Nephron progenitor cell (in vitro differentiated cells): ENCODE measurements at regions not wholly inside any gene's neighbourhood (a gene's known extent, or its start where the extent isn't known, plus 50 kb on each side); places are given as distances from the start of the nearest gene placed in this dataset.
A peak's percentile ranks its signal among the peaks of the same experiment; 100 is the strongest.

Source experiments
- DNase-seq: peaks from one replicate; pipeline ENCODE4 v3.0.0; 2021
- H3K27ac Mint-ChIP-seq: 2 replicates; pipeline ENCODE4 v1.8.0; 2021; ENCODE audit warnings: mild to moderate bottlenecking, moderate library complexity, mixed read lengths
- H3K27me3 Mint-ChIP-seq: 2 replicates; pipeline ENCODE4 v1.8.0; 2021; ENCODE audit warnings: mild to moderate bottlenecking, low read depth, mixed read lengths; ENCODE audit not compliant: poor library complexity
- H3K36me3 Mint-ChIP-seq: 2 replicates; pipeline ENCODE4 v1.8.0; 2021; ENCODE audit warnings: low read depth, mixed read lengths
- H3K4me1 Mint-ChIP-seq: 2 replicates; pipeline ENCODE4 v1.8.0; 2021; ENCODE audit warnings: mixed read lengths
- H3K4me3 Mint-ChIP-seq: 2 replicates; pipeline ENCODE4 v1.8.0; 2021; ENCODE audit warnings: mild to moderate bottlenecking, moderate library complexity, mixed read lengths
- H3K9me3 Mint-ChIP-seq: 2 replicates; pipeline ENCODE4 v1.8.0; 2021; ENCODE audit warnings: mild to moderate bottlenecking, moderate library complexity, mixed read lengths
- CTCF ChIP-seq: fragments of 200-600 bp; sonication (generic); IDR thresholded peaks from 2 replicates; pipeline ENCODE4 v1.5.0; 2021; ENCODE audit warnings: antibody characterized with exemption

- no peak overlapping the region for H3K27ac Mint-ChIP-seq
- DNase-seq: no peak
- H3K36me3 Mint-ChIP-seq: no peaks in the 10 kb centered on the region
- H3K4me3 Mint-ChIP-seq: no peak overlapping the region
- TF ChIP-seq CTCF: no peak
- peaks cover 10% of the 10 kb centered on the region for H3K27me3 Mint-ChIP-seq
- H3K4me1 Mint-ChIP-seq: peaks cover 58% of the 10 kb centered on the region
- H3K9me3 Mint-ChIP-seq: no peaks in the 10 kb centered on the region
These were observed 198.7 kb upstream of the CEP162 start for GRCh38 chr6:84425971-84426705.

GRCh38 chr6:84424956-84425355 is 197.5 kb upstream of the CEP162 start:
- no peak for DNase-seq
- peaks cover 6% of the 10 kb centered on the region for H3K27me3 Mint-ChIP-seq
- no peaks in the 10 kb centered on the region for H3K36me3 Mint-ChIP-seq
- H3K9me3 Mint-ChIP-seq: no peaks in the 10 kb centered on the region
- no peak overlapping the region for H3K4me3 Mint-ChIP-seq
- no peak overlapping the region for H3K27ac Mint-ChIP-seq
- H3K4me1 Mint-ChIP-seq: peaks cover 63% of the 10 kb centered on the region
- no peak for TF ChIP-seq CTCF

- Mint-ChIP-seq H3K9me3 (no peaks in the 10 kb centered on the region), H3K36me3 (no peaks in the 10 kb centered on the region), H3K27me3 (peaks cover 3% of the 10 kb centered on the region), H3K27ac (no peak overlapping the region), H3K4me1 (peaks cover 59% of the 10 kb centered on the region), H3K4me3 (no peak overlapping the region)
- TF ChIP-seq CTCF: peak; percentile 96
- peak; percentile 85 for DNase-seq
These were observed 195.0 kb upstream of the CEP162 start for GRCh38 chr6:84422380-84422968.

GRCh38 chr6:84421031-84421430 is 193.6 kb upstream of the CEP162 start:
- Mint-ChIP-seq H3K27ac (no peak overlapping the region), H3K36me3 (no peaks in the 10 kb centered on the region), H3K4me1 (peaks cover 46% of the 10 kb centered on the region), H3K27me3 (peaks cover 3% of the 10 kb centered on the region), H3K9me3 (no peaks in the 10 kb centered on the region), H3K4me3 (no peak overlapping the region)
- no peak for TF ChIP-seq CTCF
- no peak for DNase-seq

- no peak for DNase-seq
- Mint-ChIP-seq H3K27me3 (peaks cover 13% of the 10 kb centered on the region), H3K4me3 (no peak overlapping the region), H3K9me3 (no peaks in the 10 kb centered on the region), H3K36me3 (no peaks in the 10 kb centered on the region), H3K4me1 (peaks cover 30% of the 10 kb centered on the region), H3K27ac (no peak overlapping the region)
- TF ChIP-seq CTCF: no peak
These were observed 189.8 kb upstream of the CEP162 start for GRCh38 chr6:84417260-84417659.
